ENCODE measurements at regions not wholly inside any gene's neighbourhood (a gene's known extent, or its start where the extent isn't known, plus 50 kb on each side); places are given as distances from the start of the nearest gene placed in this dataset.

- H3K27ac ChIP-seq = no peak overlapping the region
- H3K27me3 ChIP-seq (replicated peaks in 1 of 7) = no peaks in the 10 kb centered on the region
- no peak for DNase-seq
- peaks cover 0 to 16% (median 0%) of the 10 kb centered on the region in 8 donors for H3K9me3 ChIP-seq
- WGBS, 5 donors = 61 to 74% (median 64%) methylated on average over 7 of the region's 7 CpGs
- H3K36me3 ChIP-seq = no peaks in the 10 kb centered on the region
- TF ChIP-seq POLR2AphosphoS5 (IDR thresholded peaks at IDR 0.05) (no peak), CTCF (IDR thresholded peaks at IDR 0.05 in 8 of 11, conservative IDR thresholded peaks at IDR 0.05 in 3 of 11) (no peak), POLR2A (IDR thresholded peaks at IDR 0.05) (no peak)
- H3K4me3 ChIP-seq = no peak overlapping the region
- no peaks in the 10 kb centered on the region for H3K4me1 ChIP-seq
- intact Hi-C loops (cut with DNase I; ENCODE audit: low total_unique reads) = no loop called here
Measured at GRCh38 chr7:54831644-54832095, 72.7 kb upstream of the SEC61G start.

GRCh38 chr7:54833001-54833467, 74.0 kb upstream of the SEC61G start:
- DNase-seq = no peak
- no peaks in the 10 kb centered on the region for H3K36me3 ChIP-seq
- no peak for TF ChIP-seq POLR2A (IDR thresholded peaks at IDR 0.05)
- no peak for TF ChIP-seq POLR2AphosphoS5 (IDR thresholded peaks at IDR 0.05)
- no peak overlapping the region for H3K4me3 ChIP-seq
- no peaks in the 10 kb centered on the region for H3K4me1 ChIP-seq
- H3K27ac ChIP-seq = no peak overlapping the region
- peaks cover 0 to 5% (median 0%) of the 10 kb centered on the region in 8 donors for H3K9me3 ChIP-seq
- intact Hi-C loops (cut with DNase I; ENCODE audit: low total_unique reads) = no loop called here
- 85 to 95% (median 94%) methylated on average over 23 to 39 of the region's 39 CpGs for WGBS, 5 donors
- no peaks in the 10 kb centered on the region for H3K27me3 ChIP-seq (replicated peaks in 1 of 7)

GRCh38 chr7:54837168-54837567, 78.2 kb upstream of the SEC61G start:
- DNase-seq = no peak
- peaks cover 0 to 17% (median 0%) of the 10 kb centered on the region in 6 donors for H3K4me1 ChIP-seq
- no peaks in the 10 kb centered on the region for H3K27me3 ChIP-seq (replicated peaks in 1 of 7)
- no peak overlapping the region for H3K4me3 ChIP-seq
- no peak overlapping the region for H3K27ac ChIP-seq
- 83 to 95% (median 91%) methylated on average over 7 of the region's 7 CpGs for WGBS, 5 donors
- intact Hi-C loops (cut with DNase I; ENCODE audit: low total_unique reads) = no loop called here
- no peak for TF ChIP-seq POLR2AphosphoS5 (IDR thresholded peaks at IDR 0.05)
- no peak for TF ChIP-seq POLR2A (IDR thresholded peaks at IDR 0.05)
- TF ChIP-seq CTCF (IDR thresholded peaks at IDR 0.05 in 8 of 11, conservative IDR thresholded peaks at IDR 0.05 in 3 of 11) = no peak
- H3K9me3 ChIP-seq = no peaks in the 10 kb centered on the region
- H3K36me3 ChIP-seq = no peaks in the 10 kb centered on the region

GRCh38 chr7:54837761-54838160, 78.8 kb upstream of the SEC61G start:
- Histone ChIP-seq H3K27me3 (replicated peaks in 1 of 7) (no peaks in the 10 kb centered on the region), H3K27ac (no peak overlapping the region), H3K4me3 (no peak overlapping the region), H3K4me1 (peaks cover 0 to 19% (median 0%) of the 10 kb centered on the region in 6 donors), H3K9me3 (no peaks in the 10 kb centered on the region), H3K36me3 (no peaks in the 10 kb centered on the region)
- no peak for TF ChIP-seq POLR2AphosphoS5 (IDR thresholded peaks at IDR 0.05)
- TF ChIP-seq POLR2A (IDR thresholded peaks at IDR 0.05) = no peak
- no peak for TF ChIP-seq CTCF (IDR thresholded peaks at IDR 0.05 in 8 of 11, conservative IDR thresholded peaks at IDR 0.05 in 3 of 11)
- DNase-seq = no peak
- intact Hi-C loops (cut with DNase I; ENCODE audit: low total_unique reads) = no loop called here
- 85 to 90% (median 88%) methylated on average over 7 of the region's 7 CpGs for WGBS, 5 donors
